PC-9 (cell line): ENCODE measurements at regions not wholly inside any gene's neighbourhood (a gene's known extent, or its start where the extent isn't known, plus 50 kb on each side); places are given as distances from the start of the nearest gene placed in this dataset.

Experiments
- BruUV-seq: library from RNA; stranded (reverse); fragments of 400-500 nt; replicated peaks from 2 replicates; lab custom pipeline; 2021; lab: Mats Ljungman, UMichigan
- CTCF ChIA-PET: fragments of 300-600 bp; sonication (Branson Sonifier 250); formaldehyde crosslinking; loops from one replicate; lab custom pipeline; 2022; ENCODE audit warnings: antibody characterized with exemption; lab: Charles Lee
- POLR2A ChIA-PET: fragments of 300-600 bp; sonication (Branson Sonifier 250); formaldehyde crosslinking; loops from one replicate; lab custom pipeline; 2022; ENCODE audit warnings: antibody characterized with exemption; ENCODE audit not compliant: unreplicated experiment; lab: Charles Lee
- DNase-seq, 2 experiments: peaks; one replicate each; pipeline versions ENCODE4 v3.0.0 to v3.0.0-alpha.2; 2015 to 2022; ENCODE audit warnings: mixed read lengths in 1 of 2
- H2AFZ ChIP-seq: fragments of 200-600 bp; sonication (generic); 2 replicates; pipeline ENCODE4 v1.8.1; 2017; ENCODE audit warnings: antibody characterized with exemption
- H3F3A ChIP-seq: fragments of 200-600 bp; sonication (generic); 2 replicates; pipeline ENCODE4 v1.8.1; 2017; ENCODE audit warnings: antibody characterized with exemption, mild to moderate bottlenecking, low read depth; ENCODE audit not compliant: insufficient read depth
- H3K27ac ChIP-seq: fragments of 200-600 bp; sonication (generic); 2 replicates; pipeline ENCODE4 v1.6.1; 2016; ENCODE audit warnings: mixed run types
- H3K27me3 ChIP-seq: fragments of 200-600 bp; sonication (generic); 2 replicates; pipeline ENCODE4 v1.6.1; 2016; ENCODE audit warnings: low read depth, mixed run types; ENCODE audit not compliant: insufficient read depth
- H3K36me3 ChIP-seq: fragments of 200-600 bp; sonication (generic); 2 replicates; pipeline ENCODE4 v1.6.1; 2016; ENCODE audit warnings: low read depth, mixed run types
- H3K4me1 ChIP-seq: fragments of 200-600 bp; sonication (generic); replicated peaks from 2 replicates; pipeline ENCODE4 v1.6.1; 2016; ENCODE audit warnings: mixed run types; ENCODE audit not compliant: insufficient read depth
- H3K4me2 ChIP-seq: fragments of 200-600 bp; sonication (generic); 2 replicates; pipeline ENCODE4 v1.6.1; 2017; ENCODE audit warnings: mixed run types
- H3K4me3 ChIP-seq: fragments of 200-600 bp; sonication (generic); 2 replicates; pipeline ENCODE4 v1.6.1; 2016; ENCODE audit warnings: mixed run types
- H3K79me2 ChIP-seq: fragments of 200-600 bp; sonication (generic); 2 replicates; pipeline ENCODE4 v1.6.1; 2017; ENCODE audit warnings: low read depth, mixed run types
- H3K9me2 ChIP-seq: fragments of 200-600 bp; sonication (generic); 2 replicates; pipeline ENCODE4 v1.8.1; 2017; ENCODE audit warnings: mild to moderate bottlenecking; ENCODE audit not compliant: insufficient read depth
- H3K9me3 ChIP-seq: fragments of 200-600 bp; sonication (generic); 2 replicates; pipeline ENCODE4 v1.8.1; 2016; ENCODE audit warnings: low read depth; ENCODE audit not compliant: insufficient read depth
- H4K20me1 ChIP-seq: fragments of 200-600 bp; sonication (generic); 2 replicates; pipeline ENCODE4 v1.8.1; 2017; ENCODE audit not compliant: insufficient read depth
- CTCF ChIP-seq: fragments of 200-600 bp; sonication (generic); conservative IDR thresholded peaks from 2 replicates; pipeline ENCODE4 v1.6.1; 2017; ENCODE audit warnings: mixed run types, antibody characterized with exemption, mild to moderate bottlenecking, moderate library complexity
- EZH2 ChIP-seq: fragments of 200-600 bp; sonication (generic); IDR thresholded peaks from 2 replicates; pipeline ENCODE4 v1.8.0; 2017; ENCODE audit warnings: antibody characterized with exemption, low read depth
- intact Hi-C: fragments of 100-400 bp; cut with micrococcal nuclease; formaldehyde crosslinking; loops from one replicate; pipeline ENCODE4 v1.10.0; 2022; ENCODE audit not compliant: unreplicated experiment

GRCh38 chr14:84404246-84404645, 1125.7 kb upstream of the FLRT2 start:
- no peaks in the 10 kb centered on the region for H3K79me2 ChIP-seq
- H2AFZ ChIP-seq: no peak overlapping the region
- ChIA-PET POLR2A (no interaction called here), CTCF (no interaction called here)
- DNase-seq: no peak
- peaks cover 20% of the 10 kb centered on the region for H3K4me1 ChIP-seq
- no peaks in the 10 kb centered on the region for H3K9me2 ChIP-seq
- H3K36me3 ChIP-seq: no peaks in the 10 kb centered on the region
- peak overlapping the region; percentile 47 for H3K27ac ChIP-seq
- no peaks in the 10 kb centered on the region for H3K27me3 ChIP-seq
- no peak overlapping the region for H3K4me3 ChIP-seq
- H3K9me3 ChIP-seq: no peaks in the 10 kb centered on the region
- H4K20me1 ChIP-seq: no peaks in the 10 kb centered on the region
- TF ChIP-seq EZH2: no peak
- TF ChIP-seq CTCF: no peak
- intact Hi-C loops: no loop called here
- peaks cover 4% of the 10 kb centered on the region; the same call in 1 of the 2 replicates for H3F3A ChIP-seq
- H3K4me2 ChIP-seq: peak overlapping the region; percentile 23; the same call in 1 of the 2 replicates
- no TSS peak for BruUV-seq

- Histone ChIP-seq H3K9me2 (no peaks in the 10 kb centered on the region), H3K79me2 (no peaks in the 10 kb centered on the region), H3K9me3 (no peaks in the 10 kb centered on the region), H3K4me2 (no peak overlapping the region), H3K36me3 (no peaks in the 10 kb centered on the region), H2AFZ (no peak overlapping the region), H3K27ac (no peak overlapping the region), H3K4me3 (no peak overlapping the region), H3K27me3 (no peaks in the 10 kb centered on the region), H3F3A (no peaks in the 10 kb centered on the region), H4K20me1 (no peaks in the 10 kb centered on the region), H3K4me1 (no peaks in the 10 kb centered on the region)
- intact Hi-C loops: no loop called here
- ChIA-PET POLR2A (no interaction called here), CTCF (no interaction called here)
- no TSS peak for BruUV-seq
- DNase-seq: no peak
- no peak for TF ChIP-seq EZH2
- TF ChIP-seq CTCF: no peak
Observed at GRCh38 chr14:84409435-84409834, 1120.5 kb upstream of the FLRT2 start.

GRCh38 chr14:84410344-84410743, 1119.6 kb upstream of the FLRT2 start:
- Histone ChIP-seq H3K4me1 (no peaks in the 10 kb centered on the region), H3K79me2 (no peaks in the 10 kb centered on the region), H3F3A (no peaks in the 10 kb centered on the region), H3K4me3 (no peak overlapping the region), H4K20me1 (no peaks in the 10 kb centered on the region), H3K27me3 (no peaks in the 10 kb centered on the region), H3K36me3 (no peaks in the 10 kb centered on the region), H3K27ac (no peak overlapping the region), H3K9me3 (no peaks in the 10 kb centered on the region), H2AFZ (no peak overlapping the region), H3K9me2 (no peaks in the 10 kb centered on the region), H3K4me2 (no peak overlapping the region)
- ChIA-PET CTCF (no interaction called here), POLR2A (no interaction called here)
- no peak for DNase-seq
- intact Hi-C loops: no loop called here
- TF ChIP-seq EZH2: no peak
- no peak for TF ChIP-seq CTCF
- no TSS peak for BruUV-seq
